K562 (cell line): ENCODE measurements at regions not wholly inside any gene's neighbourhood (a gene's known extent, or its start where the extent isn't known, plus 50 kb on each side); places are given as distances from the start of the nearest gene placed in this dataset.

Experiments used
- ATAC-seq: fragments of 200-7000 bp; cut with Tn5 transposase; 3 replicates; pipeline ENCODE4 v1.9.1; 2020; ENCODE audit warnings: moderate library complexity
- BruUV-seq: library from RNA; stranded (reverse); fragments of 400-500 nt; replicated peaks from 2 replicates; lab custom pipeline; 2021; lab: Mats Ljungman, UMichigan
- CTCF ChIA-PET: fragments of 300-600 bp; formaldehyde crosslinking; extraction: SDS; loops from one replicate; lab custom pipeline; 2021; ENCODE audit warnings: low intra/inter-chr PET ratio; lab: Yijun Ruan, JAX
- POLR2A ChIA-PET: fragments of 300-600, 350-650 bp; sonication (Branson Sonifier 250); formaldehyde crosslinking; extraction: SDS; loops from one replicate; lab custom pipeline; 2021; ENCODE audit warnings: antibody characterized with exemption, inconsistent platforms; lab: Yijun Ruan, JAX
- DNase-seq, 4 experiments: peaks; one replicate each; pipeline versions ENCODE4 v3.0.0 to v3.0.0-alpha.2; 2011 to 2018; ENCODE audit warnings: low spot score in 3 of 4, mixed read lengths in 3 of 4; ENCODE audit errors: extremely low read depth in 1 of 4
- FAIRE-seq: peaks from 2 replicates; lab custom pipeline; 2011; peaks lifted over from hg19 to GRCh38; lab: Jason Lieb, UNC
- H2AFZ ChIP-seq: 2 replicates; pipeline ENCODE4 v1.6.0; 2011; ENCODE audit warnings: low read depth, low read length, control low read depth, inconsistent platforms
- H3K27ac ChIP-seq: fragments of 200-600 bp; 3 replicates; pipeline ENCODE4 v1.8.0; 2011; ENCODE audit warnings: low read depth, mild to moderate bottlenecking, control low read depth, inconsistent platforms, low read length, moderate library complexity, mixed read lengths; ENCODE audit errors: extremely low read depth
- H3K27me3 ChIP-seq, 2 experiments: fragments of 300-600 bp in 1 of 2; 2 replicates in 1 of 2; 3 replicates in 1 of 2; pipeline versions ENCODE4 v1.6.0 to v1.8.0; 2011; ENCODE audit warnings: inconsistent platforms in 2 of 2, low read length in 2 of 2, mild to moderate bottlenecking in 1 of 2, mixed read lengths in 1 of 2, moderate library complexity in 1 of 2; ENCODE audit not compliant: control insufficient read depth in 2 of 2, insufficient read depth in 2 of 2
- H3K36me3 ChIP-seq: fragments of 300-600 bp; 3 replicates; pipeline ENCODE4 v1.8.0; 2011; ENCODE audit warnings: mild to moderate bottlenecking, low read length, inconsistent platforms; ENCODE audit not compliant: control insufficient read depth, insufficient read depth
- H3K4me1 ChIP-seq, 2 experiments: fragments of 200-600 bp in 1 of 2; replicated peaks in 1 of 2; 2 replicates in 1 of 2; 3 replicates in 1 of 2; pipeline versions ENCODE4 v1.5.1 to v1.8.0; 2011; ENCODE audit warnings: inconsistent platforms in 2 of 2, low read length in 2 of 2, mild to moderate bottlenecking in 1 of 2, mixed read lengths in 1 of 2, moderate library complexity in 1 of 2; ENCODE audit not compliant: control insufficient read depth in 2 of 2, insufficient read depth in 2 of 2
- H3K4me2 ChIP-seq: 2 replicates; pipeline ENCODE4 v1.6.1; 2011; ENCODE audit warnings: low read length, control low read depth, inconsistent platforms, mixed read lengths; ENCODE audit not compliant: insufficient read depth
- H3K4me3 ChIP-seq: fragments of 200-600 bp; sonication (generic), shearing (Covaris generic); 2 replicates; pipeline ENCODE4 v1.5.1; 2016; ENCODE audit warnings: control low read depth, inconsistent platforms
- H3K79me2 ChIP-seq: fragments of 200-600 bp; 3 replicates; pipeline ENCODE4 v1.8.0; 2011; ENCODE audit warnings: low read length, inconsistent platforms; ENCODE audit not compliant: control insufficient read depth, insufficient read depth
- H3K9ac ChIP-seq, 2 experiments: 2 replicates each; pipeline versions ENCODE4 v1.6.0 to v1.6.1; 2011; ENCODE audit warnings: low read depth in 2 of 2, low read length in 2 of 2, control low read depth in 1 of 2, inconsistent platforms in 1 of 2, mild to moderate bottlenecking in 1 of 2, mixed read lengths in 1 of 2; ENCODE audit not compliant: insufficient read depth in 1 of 2
- H3K9me1 ChIP-seq: one replicate; pipeline ENCODE4 v1.6.0; 2011; ENCODE audit warnings: inconsistent platforms, mild to moderate bottlenecking, low read length, moderate library complexity; ENCODE audit not compliant: control insufficient read depth, insufficient read depth
- H3K9me3 ChIP-seq: replicated peaks from 2 replicates; pipeline ENCODE4 v1.5.1; 2011; ENCODE audit warnings: low read depth, low read length, inconsistent platforms; ENCODE audit not compliant: control insufficient read depth, insufficient read depth
- H4K20me1 ChIP-seq: replicated peaks from 2 replicates; pipeline ENCODE4 v1.6.1; 2011; ENCODE audit warnings: low read length, inconsistent platforms, mixed read lengths; ENCODE audit not compliant: control insufficient read depth, insufficient read depth
- ATF6 ChIP-seq: sonication (generic); formaldehyde crosslinking; IDR thresholded peaks from 2 replicates; pipeline ENCODE4 v1.4.0; 2020; ENCODE audit warnings: mild to moderate bottlenecking, missing genetic modification reagents
- BRD4 ChIP-seq: fragments of 200-600 bp; sonication (generic); IDR thresholded peaks from 2 replicates; pipeline ENCODE4 v1.6.1; 2017; ENCODE audit warnings: inconsistent platforms
- DIDO1 ChIP-seq: fragments of 450-650 bp; IDR thresholded peaks from 2 replicates; pipeline ENCODE4 v1.6.1; 2016; ENCODE audit warnings: low read depth, missing biosample characterization, missing genetic modification characterization
- ESRRB ChIP-seq: fragments of 250-450 bp; sonication (Bioruptor Pico); IDR thresholded peaks from 2 replicates; pipeline ENCODE4 v1.5.0; 2020; ENCODE audit warnings: mild to moderate bottlenecking, moderate library complexity, borderline replicate concordance
- HMGN3 ChIP-seq: IDR thresholded peaks from 2 replicates; pipeline ENCODE4 v1.6.1; 2011; ENCODE audit warnings: borderline replicate concordance, low read depth, mild to moderate bottlenecking, mixed read lengths, low read length; ENCODE audit not compliant: insufficient read length; ENCODE audit errors: extremely low read depth
- MBD1 ChIP-seq: fragments of 250-450 bp; sonication (Bioruptor Pico); IDR thresholded peaks from 2 replicates; pipeline ENCODE4 v1.8.0; 2022; ENCODE audit warnings: inconsistent platforms
- MTF1 ChIP-seq: fragments of 250-450 bp; sonication (Bioruptor Pico); IDR thresholded peaks from 2 replicates; pipeline ENCODE4 v1.9.0; 2021; ENCODE audit warnings: moderate library complexity, mild to moderate bottlenecking, inconsistent platforms, borderline replicate concordance
- RB1 ChIP-seq: fragments of 450-650 bp; IDR thresholded peaks from 2 replicates; pipeline ENCODE4 v1.6.1; 2017; ENCODE audit warnings: low read depth, mild to moderate bottlenecking
- SIN3A ChIP-seq, 2 experiments: fragments of 150-350 bp in 1 of 2; IDR thresholded peaks; 2 replicates each; pipeline ENCODE4 v1.6.1; 2011 to 2016; ENCODE audit warnings: borderline replicate concordance in 2 of 2, low read depth in 2 of 2, low read length in 2 of 2, mild to moderate bottlenecking in 2 of 2, moderate library complexity in 2 of 2; ENCODE audit not compliant: control insufficient read depth in 1 of 2
- TAF1 ChIP-seq: IDR thresholded peaks from 2 replicates; pipeline ENCODE4 v1.6.1; 2011; ENCODE audit warnings: mild to moderate bottlenecking, low read length, moderate library complexity; ENCODE audit not compliant: insufficient read depth, control insufficient read depth, severe bottlenecking; ENCODE audit errors: extremely low read depth
- THRAP3 ChIP-seq: fragments of 450-650 bp; IDR thresholded peaks from 2 replicates; pipeline ENCODE4 v1.6.1; 2016; ENCODE audit warnings: mild to moderate bottlenecking, inconsistent platforms, borderline replicate concordance
- ZBTB8A ChIP-seq: fragments of 450-650 bp; IDR thresholded peaks from 2 replicates; pipeline ENCODE4 v1.6.1; 2018; ENCODE audit warnings: mild to moderate bottlenecking, moderate library complexity; ENCODE audit not compliant: partially characterized antibody
- ZFPM2 ChIP-seq: fragments of 250-450 bp; sonication (Bioruptor Pico); IDR thresholded peaks from 2 replicates; pipeline ENCODE4 v1.5.1; 2022; ENCODE audit warnings: mild to moderate bottlenecking
- ZNF121 ChIP-seq: sonication (generic); formaldehyde crosslinking; conservative IDR thresholded peaks from 2 replicates; pipeline ENCODE4 v1.8.0; 2022; ENCODE audit warnings: missing genetic modification reagents
- ZNF707 ChIP-seq: fragments of 250-450 bp; sonication (Bioruptor Pico); conservative IDR thresholded peaks from 2 replicates; pipeline ENCODE4 v1.8.0; 2022; ENCODE audit warnings: inconsistent platforms, mild to moderate bottlenecking, moderate library complexity
- in situ Hi-C: fragments of 300-500 bp; cut with MboI; formaldehyde crosslinking; loops from 4 replicates; pipeline ENCODE4 v1.15.0; 2018; ENCODE audit warnings: inconsistent platforms, mixed read lengths
- intact Hi-C: fragments of 100-400 bp; cut with micrococcal nuclease; formaldehyde crosslinking; loops from 2 replicates; pipeline ENCODE4 v1.14.2; 2022
- TF ChIP-seq, protein P1 (sequence below), 2 experiments: fragments of 450-650 bp in 1 of 2; sonication (generic) in 1 of 2; formaldehyde crosslinking in 1 of 2; IDR thresholded peaks in 1 of 2; conservative IDR thresholded peaks in 1 of 2; 2 replicates each; pipeline versions ENCODE4 v1.6.1 to v1.8.1; 2016 to 2023; ENCODE audit warnings: mild to moderate bottlenecking in 2 of 2, moderate library complexity in 2 of 2, inconsistent platforms in 1 of 2, missing genetic modification reagents in 1 of 2
- TF ChIP-seq, protein P2 (sequence below): sonication (generic); formaldehyde crosslinking; IDR thresholded peaks from 2 replicates; pipeline ENCODE4 v1.8.1; 2022; ENCODE audit warnings: missing genetic modification reagents

DNA sequence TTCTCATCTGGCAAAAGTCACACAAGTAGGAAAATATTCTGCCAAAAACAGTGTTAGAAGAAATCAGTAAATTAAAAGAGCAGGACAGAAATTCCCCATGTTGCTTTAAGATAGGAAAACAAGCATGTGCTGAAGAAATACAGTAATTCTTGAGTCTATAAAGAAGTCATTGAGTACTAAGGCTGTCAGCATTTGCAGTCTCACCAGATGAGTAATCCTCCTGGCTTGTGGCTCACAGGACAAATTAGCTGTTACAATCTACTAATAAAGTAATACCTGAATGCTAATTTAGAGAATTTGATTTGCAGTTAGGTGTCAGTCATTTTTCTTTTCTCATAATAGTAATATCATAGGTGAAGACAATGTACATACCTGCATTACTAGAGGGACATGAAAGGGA, 1158.9 kb upstream of the CELF2 start:
- H3K4me1 ChIP-seq = no peaks in the 10 kb centered on the region; a peak in 2 of 5 replicates
- no peak overlapping the region for H3K9ac ChIP-seq
- no peak overlapping the region for H3K27ac ChIP-seq
- TF ChIP-seq HMGN3 = no peak
- TF ChIP-seq SIN3A (IDR thresholded peaks at IDR 0.05; ENCODE audit: borderline replicate concordance in 2 of 2, control insufficient read depth in 1 of 2, low read depth in 2 of 2, low read length in 2 of 2) = no peak
- no peak for TF ChIP-seq ZNF121 (CRISPR knock-in tag)
- TF ChIP-seq DIDO1 (tag) = no peak
- TF ChIP-seq THRAP3 = no peak
- TF ChIP-seq BRD4 = no peak
- no peak for TF ChIP-seq ATF6 (CRISPR knock-in tag)
- no peak for TF ChIP-seq TAF1
- TF ChIP-seq ESRRB (CRISPR knock-in tag) = no peak
- TF ChIP-seq ZFPM2 (CRISPR knock-in tag) = no peak
- TF ChIP-seq, protein P1, sequence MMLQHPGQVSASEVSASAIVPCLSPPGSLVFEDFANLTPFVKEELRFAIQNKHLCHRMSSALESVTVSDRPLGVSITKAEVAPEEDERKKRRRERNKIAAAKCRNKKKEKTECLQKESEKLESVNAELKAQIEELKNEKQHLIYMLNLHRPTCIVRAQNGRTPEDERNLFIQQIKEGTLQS (IDR thresholded peaks at IDR 0.05) = no peak
- TF ChIP-seq, protein P1 (CRISPR knock-in tag; conservative IDR thresholded peaks at IDR 0.05) = no peak
- TF ChIP-seq ZBTB8A = no peak
- no peak for TF ChIP-seq MTF1
- no peak for TF ChIP-seq ZNF707
- no peak for TF ChIP-seq MBD1 (CRISPR knock-in tag)
- TF ChIP-seq RB1 = no peak
- TF ChIP-seq, protein P2, sequence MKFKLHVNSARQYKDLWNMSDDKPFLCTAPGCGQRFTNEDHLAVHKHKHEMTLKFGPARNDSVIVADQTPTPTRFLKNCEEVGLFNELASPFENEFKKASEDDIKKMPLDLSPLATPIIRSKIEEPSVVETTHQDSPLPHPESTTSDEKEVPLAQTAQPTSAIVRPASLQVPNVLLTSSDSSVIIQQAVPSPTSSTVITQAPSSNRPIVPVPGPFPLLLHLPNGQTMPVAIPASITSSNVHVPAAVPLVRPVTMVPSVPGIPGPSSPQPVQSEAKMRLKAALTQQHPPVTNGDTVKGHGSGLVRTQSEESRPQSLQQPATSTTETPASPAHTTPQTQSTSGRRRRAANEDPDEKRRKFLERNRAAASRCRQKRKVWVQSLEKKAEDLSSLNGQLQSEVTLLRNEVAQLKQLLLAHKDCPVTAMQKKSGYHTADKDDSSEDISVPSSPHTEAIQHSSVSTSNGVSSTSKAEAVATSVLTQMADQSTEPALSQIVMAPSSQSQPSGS (CRISPR knock-in tag) = no peak
- H3K27me3 ChIP-seq = no peaks in the 10 kb centered on the region
- BruUV-seq = no TSS peak
- CTCF ChIA-PET = no interaction called here
- no peak overlapping the region for H3K4me2 ChIP-seq
- H2AFZ ChIP-seq = no peak overlapping the region
- no peaks in the 10 kb centered on the region for H3K79me2 ChIP-seq
- H3K36me3 ChIP-seq = no peaks in the 10 kb centered on the region
- FAIRE-seq = no peak
- POLR2A ChIA-PET = interaction anchor here (0.6 kb wide), 1 partner anchor 39 kb away, joined by 3 read pairs; no protein-coding TSS in a partner anchor
- no peak overlapping the region for H3K4me3 ChIP-seq
- H3K9me3 ChIP-seq = no peaks in the 10 kb centered on the region; the same call in 1 of the 2 replicates
- no peaks in the 10 kb centered on the region for H4K20me1 ChIP-seq
- ATAC-seq = no peak
- intact Hi-C loops = no loop called here
- no peaks in the 10 kb centered on the region for H3K9me1 ChIP-seq
- no peak for DNase-seq
- in situ Hi-C loops = no loop called here
